ENCODE measurements at regions not wholly inside any gene's neighbourhood (a gene's known extent, or its start where the extent isn't known, plus 50 kb on each side); places are given as distances from the start of the nearest gene placed in this dataset.
A peak's percentile ranks its signal among the peaks of the same experiment; 100 is the strongest.

DNA sequence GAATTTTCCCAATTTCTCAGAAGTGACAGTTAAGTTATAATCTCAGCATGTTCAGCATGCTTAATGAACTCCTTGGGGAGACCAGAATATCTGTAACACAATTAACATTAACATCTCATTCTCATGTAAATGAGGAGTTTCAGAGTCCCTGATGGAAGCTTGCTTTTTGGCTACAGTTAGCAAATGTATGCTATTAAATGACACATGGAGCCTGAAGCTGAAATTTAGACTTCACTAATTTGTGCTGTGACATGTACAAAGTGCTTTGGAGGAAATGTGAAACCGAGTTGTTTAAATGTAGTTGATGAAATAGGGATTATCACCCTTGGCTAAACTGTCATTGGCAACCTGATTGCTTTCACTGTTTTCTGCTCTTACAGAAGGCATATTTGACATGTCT is 2265.1 kb upstream of the PCDH20 start:
- Histone ChIP-seq H3K27ac (ENCODE audit: low read length) (no peak overlapping the region), H3K36me3 (ENCODE audit: control insufficient read depth, insufficient read depth, low read length) (no peaks in the 10 kb centered on the region), H3K27me3 (ENCODE audit: control insufficient read depth, insufficient read depth, low read length) (no peaks in the 10 kb centered on the region), H3K9me3 (ENCODE audit: control insufficient read depth, low read depth, low read length) (no peaks in the 10 kb centered on the region), H3K4me3 (ENCODE audit: low read length) (no peak overlapping the region), H3K4me1 (ENCODE audit: control insufficient read depth, insufficient read depth, low read length) (no peaks in the 10 kb centered on the region)
- no peak for DNase-seq
- WGBS (ENCODE audit: insufficient coverage, low lambda C conversion rate): 25% methylated on average over 1 of the region's 1 CpG

DNA sequence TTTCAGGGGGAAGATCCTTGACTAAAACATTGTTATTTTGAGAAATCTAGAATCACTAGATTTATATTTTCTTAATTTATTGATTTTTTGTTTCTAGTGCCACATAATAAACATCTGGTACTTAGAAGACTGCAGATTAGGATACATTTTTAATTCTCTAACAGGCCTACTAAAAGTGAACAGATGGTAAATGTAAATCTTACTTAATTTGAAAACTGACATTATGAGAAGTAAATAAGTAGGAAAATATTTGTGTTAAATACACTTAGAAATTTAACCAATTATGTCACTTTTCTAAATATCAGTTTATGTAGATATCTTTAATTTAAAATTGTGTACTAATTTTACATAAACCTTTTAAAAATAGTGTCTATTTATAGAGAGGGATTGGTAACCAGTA is 2255.6 kb upstream of the PCDH20 start:
- H3K36me3 ChIP-seq (ENCODE audit: control insufficient read depth, insufficient read depth, low read length): no peaks in the 10 kb centered on the region
- no peak overlapping the region for H3K27ac ChIP-seq (ENCODE audit: low read length)
- no peak overlapping the region for H3K4me3 ChIP-seq (ENCODE audit: low read length)
- no peak for DNase-seq
- no peaks in the 10 kb centered on the region for H3K9me3 ChIP-seq (ENCODE audit: control insufficient read depth, low read depth, low read length)
- H3K27me3 ChIP-seq (ENCODE audit: control insufficient read depth, insufficient read depth, low read length): no peaks in the 10 kb centered on the region
- no peaks in the 10 kb centered on the region for H3K4me1 ChIP-seq (ENCODE audit: control insufficient read depth, insufficient read depth, low read length)

DNA sequence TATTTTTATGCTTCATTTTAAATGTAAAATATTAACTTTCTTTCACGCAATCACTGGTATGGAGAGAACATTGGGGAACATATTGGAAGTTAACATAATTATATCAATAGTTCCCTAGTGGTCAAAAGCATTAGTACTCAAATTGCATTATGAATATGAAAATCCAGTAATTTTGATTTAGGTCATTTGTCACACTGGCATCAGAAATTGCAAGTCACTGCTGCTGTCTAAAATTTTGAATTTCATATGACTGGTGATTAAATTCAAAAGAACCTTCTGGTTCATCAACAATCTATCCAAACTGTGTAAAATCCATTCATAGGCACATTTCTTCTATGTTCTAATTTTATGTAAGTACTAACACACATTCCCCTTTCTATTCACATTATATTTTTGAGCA is 2235.7 kb upstream of the PCDH20 start:
- no peaks in the 10 kb centered on the region for H3K27me3 ChIP-seq (ENCODE audit: control insufficient read depth, insufficient read depth, low read length)
- no peaks in the 10 kb centered on the region for H3K4me1 ChIP-seq (ENCODE audit: control insufficient read depth, insufficient read depth, low read length)
- WGBS (ENCODE audit: insufficient coverage, low lambda C conversion rate): no CpG with 5 or more reads among the region's 1 CpG
- H3K27ac ChIP-seq (ENCODE audit: low read length): no peak overlapping the region
- no peaks in the 10 kb centered on the region for H3K9me3 ChIP-seq (ENCODE audit: control insufficient read depth, low read depth, low read length)
- no peak overlapping the region for H3K4me3 ChIP-seq (ENCODE audit: low read length)
- DNase-seq: no peak
- H3K36me3 ChIP-seq (ENCODE audit: control insufficient read depth, insufficient read depth, low read length): no peaks in the 10 kb centered on the region

DNA sequence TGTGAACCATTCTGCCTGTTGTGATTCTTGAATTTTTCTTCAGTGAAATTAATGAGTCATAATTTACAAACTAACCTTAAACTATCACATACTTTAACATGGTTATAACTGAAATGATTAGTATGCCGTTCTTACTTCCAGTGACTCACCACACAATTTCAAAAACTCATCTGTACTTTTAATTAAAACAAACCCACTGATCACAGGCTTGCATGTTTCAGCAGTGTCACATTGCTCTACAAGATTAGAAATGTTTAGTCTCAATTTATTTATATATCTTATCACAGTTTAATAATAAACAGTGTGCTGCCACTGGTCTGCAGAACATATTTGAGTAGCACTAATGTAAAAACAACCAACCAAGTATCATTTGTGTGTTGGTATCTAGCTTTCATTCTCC is 2227.9 kb upstream of the PCDH20 start:
- no CpG with 5 or more reads among the region's 1 CpG for WGBS (ENCODE audit: insufficient coverage, low lambda C conversion rate)

DNA sequence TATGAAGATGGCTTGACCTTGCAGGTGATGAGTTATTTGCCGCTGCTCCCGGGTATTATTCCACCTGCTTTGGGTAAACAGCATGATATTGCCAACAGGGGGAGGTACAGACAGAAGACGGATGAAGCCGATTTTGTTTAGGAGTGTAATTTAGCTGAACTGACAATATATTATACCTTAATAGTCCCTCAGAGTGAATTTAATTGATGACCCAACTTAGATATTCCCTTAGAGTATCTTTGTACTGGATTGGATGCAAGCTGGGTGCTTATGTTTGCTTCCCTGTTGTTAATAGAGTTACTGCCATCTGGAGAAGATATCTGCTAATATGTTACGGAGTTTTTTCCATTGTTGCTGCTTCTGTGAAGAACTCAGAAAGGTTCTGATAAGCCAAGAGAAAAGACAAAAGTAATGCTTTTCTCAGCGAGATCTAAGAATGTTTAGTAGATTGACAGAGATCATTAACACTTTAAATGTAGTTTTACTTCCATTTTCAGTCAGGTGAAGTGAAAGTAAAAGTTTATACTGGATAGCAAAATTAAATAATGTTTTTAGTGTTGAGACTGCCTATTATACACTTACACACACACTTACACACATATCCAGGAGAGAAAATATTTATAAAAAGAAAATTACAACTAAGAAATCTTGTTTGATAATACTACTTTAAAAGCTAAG is 2220.8 kb upstream of the PCDH20 start:
- Histone ChIP-seq H3K4me1 (ENCODE audit: control insufficient read depth, insufficient read depth, low read length) (no peaks in the 10 kb centered on the region), H3K4me3 (ENCODE audit: low read length) (no peak overlapping the region), H3K9me3 (ENCODE audit: control insufficient read depth, low read depth, low read length) (no peaks in the 10 kb centered on the region), H3K36me3 (ENCODE audit: control insufficient read depth, insufficient read depth, low read length) (no peaks in the 10 kb centered on the region), H3K27me3 (ENCODE audit: control insufficient read depth, insufficient read depth, low read length) (no peaks in the 10 kb centered on the region), H3K27ac (ENCODE audit: low read length) (no peak overlapping the region)
- DNase-seq: peak in 1 of 2 donors; percentile 12
- 72% methylated on average over 2 of the region's 6 CpGs for WGBS (ENCODE audit: insufficient coverage, low lambda C conversion rate)

More for the DNA sequence above, 2227.9 kb upstream of the PCDH20 start:
- Histone ChIP-seq H3K27ac (ENCODE audit: low read length) (no peak overlapping the region), H3K4me3 (ENCODE audit: low read length) (no peak overlapping the region), H3K4me1 (ENCODE audit: control insufficient read depth, insufficient read depth, low read length) (no peaks in the 10 kb centered on the region), H3K36me3 (ENCODE audit: control insufficient read depth, insufficient read depth, low read length) (no peaks in the 10 kb centered on the region), H3K27me3 (ENCODE audit: control insufficient read depth, insufficient read depth, low read length) (no peaks in the 10 kb centered on the region), H3K9me3 (ENCODE audit: control insufficient read depth, low read depth, low read length) (no peaks in the 10 kb centered on the region)
- DNase-seq: no peak

DNA sequence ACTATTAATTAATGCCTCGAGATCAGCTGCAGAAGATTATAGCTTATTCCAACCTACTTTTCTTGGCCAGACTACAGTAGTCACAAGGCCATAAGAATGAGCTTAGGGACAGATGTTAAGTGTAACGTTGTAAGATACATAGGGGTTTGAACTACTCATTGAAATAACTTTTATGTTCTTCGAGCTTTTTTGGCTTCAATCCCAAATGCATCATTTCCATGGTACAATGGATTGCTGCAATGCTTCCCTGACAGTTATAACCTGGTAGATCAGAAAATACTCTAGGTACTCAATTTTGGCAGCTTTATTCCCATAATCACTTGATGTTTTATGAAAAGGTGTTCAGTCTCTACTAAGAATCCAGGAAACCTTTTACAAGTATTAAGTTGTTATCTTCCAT is 2216.7 kb upstream of the PCDH20 start:
- no peaks in the 10 kb centered on the region for H3K9me3 ChIP-seq (ENCODE audit: control insufficient read depth, low read depth, low read length)
- H3K27ac ChIP-seq (ENCODE audit: low read length): no peak overlapping the region
- H3K4me1 ChIP-seq (ENCODE audit: control insufficient read depth, insufficient read depth, low read length): no peaks in the 10 kb centered on the region
- DNase-seq: no peak
- no peaks in the 10 kb centered on the region for H3K27me3 ChIP-seq (ENCODE audit: control insufficient read depth, insufficient read depth, low read length)
- H3K4me3 ChIP-seq (ENCODE audit: low read length): no peak overlapping the region
- H3K36me3 ChIP-seq (ENCODE audit: control insufficient read depth, insufficient read depth, low read length): no peaks in the 10 kb centered on the region
- WGBS (ENCODE audit: insufficient coverage, low lambda C conversion rate): no CpG with 5 or more reads among the region's 3 CpGs

DNA sequence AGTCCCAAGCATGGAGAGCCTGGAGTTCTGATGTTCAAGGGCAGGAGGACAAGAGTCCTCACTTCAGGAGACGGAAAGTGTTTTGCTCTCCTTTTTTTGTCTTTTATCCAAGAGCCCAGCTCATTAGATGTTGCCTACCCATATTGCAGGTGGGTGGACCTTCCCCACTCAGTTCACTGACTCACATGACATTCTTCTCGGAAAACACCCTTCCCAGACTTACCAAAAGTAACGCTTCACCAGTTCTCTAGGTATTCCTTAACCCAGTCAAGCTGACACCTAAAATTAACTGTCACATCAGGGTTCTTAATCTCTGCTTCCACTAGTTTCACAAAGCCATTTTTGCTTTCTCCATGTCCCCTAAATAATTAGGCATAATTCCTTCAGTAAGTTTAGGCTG is 2215.4 kb upstream of the PCDH20 start:
- WGBS (ENCODE audit: insufficient coverage, low lambda C conversion rate): 100% methylated on average over 1 of the region's 3 CpGs
- Histone ChIP-seq H3K27ac (ENCODE audit: low read length) (no peak overlapping the region), H3K4me1 (ENCODE audit: control insufficient read depth, insufficient read depth, low read length) (no peaks in the 10 kb centered on the region), H3K27me3 (ENCODE audit: control insufficient read depth, insufficient read depth, low read length) (no peaks in the 10 kb centered on the region), H3K36me3 (ENCODE audit: control insufficient read depth, insufficient read depth, low read length) (no peaks in the 10 kb centered on the region), H3K4me3 (ENCODE audit: low read length) (no peak overlapping the region), H3K9me3 (ENCODE audit: control insufficient read depth, low read depth, low read length) (no peaks in the 10 kb centered on the region)
- no peak for DNase-seq

DNA sequence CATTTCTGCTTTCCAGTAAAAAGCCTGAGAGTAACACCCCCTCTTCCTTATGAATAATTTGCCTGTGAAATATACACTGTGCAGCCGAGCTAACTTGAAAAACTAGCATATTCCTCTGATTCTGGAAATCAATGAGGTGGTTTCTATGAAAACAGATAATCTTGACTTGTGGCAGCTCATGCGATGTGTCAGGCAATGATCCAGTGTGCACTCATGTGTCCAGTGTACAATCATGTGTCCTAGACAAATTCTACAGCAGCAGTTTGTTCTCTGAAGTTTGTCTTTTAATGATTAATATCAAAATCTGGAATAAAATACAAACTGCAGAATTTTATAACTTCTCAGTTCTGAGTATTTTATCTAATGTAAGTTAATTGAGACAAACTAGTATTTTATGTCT is 2213.9 kb upstream of the PCDH20 start:
- no peaks in the 10 kb centered on the region for H3K4me1 ChIP-seq (ENCODE audit: control insufficient read depth, insufficient read depth, low read length)
- H3K27me3 ChIP-seq (ENCODE audit: control insufficient read depth, insufficient read depth, low read length): no peaks in the 10 kb centered on the region
- no peak overlapping the region for H3K4me3 ChIP-seq (ENCODE audit: low read length)
- WGBS (ENCODE audit: insufficient coverage, low lambda C conversion rate): no CpG with 5 or more reads among the region's 2 CpGs
- no peaks in the 10 kb centered on the region for H3K9me3 ChIP-seq (ENCODE audit: control insufficient read depth, low read depth, low read length)
- H3K27ac ChIP-seq (ENCODE audit: low read length): no peak overlapping the region
- H3K36me3 ChIP-seq (ENCODE audit: control insufficient read depth, insufficient read depth, low read length): no peaks in the 10 kb centered on the region
- no peak for DNase-seq

DNA sequence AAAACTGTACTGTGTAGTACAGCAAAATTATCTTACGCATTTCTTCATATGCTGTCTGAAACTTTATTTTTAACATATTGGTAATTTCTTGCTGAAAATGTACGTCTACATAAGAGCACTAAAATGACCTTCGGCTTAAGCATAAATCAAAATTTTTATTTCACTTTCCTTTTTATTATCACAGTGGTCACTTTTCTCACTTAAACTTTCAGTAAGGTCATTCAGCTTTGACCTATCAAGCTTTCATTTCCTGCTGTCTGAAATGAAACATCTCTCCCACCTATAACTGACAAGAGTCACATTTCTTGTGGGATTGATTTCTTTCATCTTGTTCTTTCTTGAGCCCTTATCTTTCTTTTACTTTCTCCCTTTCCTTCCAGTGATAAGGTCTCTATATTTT is 2212.7 kb upstream of the PCDH20 start:
- Histone ChIP-seq H3K27ac (ENCODE audit: low read length) (no peak overlapping the region), H3K9me3 (ENCODE audit: control insufficient read depth, low read depth, low read length) (no peaks in the 10 kb centered on the region), H3K4me3 (ENCODE audit: low read length) (no peak overlapping the region), H3K4me1 (ENCODE audit: control insufficient read depth, insufficient read depth, low read length) (no peaks in the 10 kb centered on the region), H3K36me3 (ENCODE audit: control insufficient read depth, insufficient read depth, low read length) (no peaks in the 10 kb centered on the region), H3K27me3 (ENCODE audit: control insufficient read depth, insufficient read depth, low read length) (no peaks in the 10 kb centered on the region)
- WGBS (ENCODE audit: insufficient coverage, low lambda C conversion rate): 100% methylated on average over 2 of the region's 3 CpGs
- DNase-seq: no peak

DNA sequence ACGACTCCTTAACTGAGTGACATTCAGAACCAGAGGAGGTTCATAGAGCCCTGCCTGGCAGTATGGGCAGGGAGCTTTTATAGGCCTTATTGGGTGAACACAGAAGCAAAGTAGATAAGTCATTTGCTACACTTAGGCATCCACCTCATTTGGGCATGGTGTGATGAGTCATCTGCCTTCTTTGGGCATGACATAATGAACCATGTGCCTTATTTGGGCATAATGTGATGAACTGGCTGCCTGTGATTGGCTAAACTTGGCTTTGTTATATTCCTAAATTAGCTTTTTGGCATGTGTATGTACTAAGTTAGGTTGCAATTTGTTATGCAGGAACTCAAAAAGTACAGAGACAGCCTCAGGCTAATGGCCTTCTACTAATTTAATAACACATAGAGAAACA is 2210.2 kb upstream of the PCDH20 start:
- DNase-seq: no peak
- H3K4me3 ChIP-seq (ENCODE audit: low read length): no peak overlapping the region
- H3K36me3 ChIP-seq (ENCODE audit: control insufficient read depth, insufficient read depth, low read length): no peaks in the 10 kb centered on the region
- H3K4me1 ChIP-seq (ENCODE audit: control insufficient read depth, insufficient read depth, low read length): no peaks in the 10 kb centered on the region
- no peaks in the 10 kb centered on the region for H3K27me3 ChIP-seq (ENCODE audit: control insufficient read depth, insufficient read depth, low read length)
- H3K27ac ChIP-seq (ENCODE audit: low read length): no peak overlapping the region
- H3K9me3 ChIP-seq (ENCODE audit: control insufficient read depth, low read depth, low read length): no peaks in the 10 kb centered on the region
- no CpG with 5 or more reads among the region's 1 CpG for WGBS (ENCODE audit: insufficient coverage, low lambda C conversion rate)

DNA sequence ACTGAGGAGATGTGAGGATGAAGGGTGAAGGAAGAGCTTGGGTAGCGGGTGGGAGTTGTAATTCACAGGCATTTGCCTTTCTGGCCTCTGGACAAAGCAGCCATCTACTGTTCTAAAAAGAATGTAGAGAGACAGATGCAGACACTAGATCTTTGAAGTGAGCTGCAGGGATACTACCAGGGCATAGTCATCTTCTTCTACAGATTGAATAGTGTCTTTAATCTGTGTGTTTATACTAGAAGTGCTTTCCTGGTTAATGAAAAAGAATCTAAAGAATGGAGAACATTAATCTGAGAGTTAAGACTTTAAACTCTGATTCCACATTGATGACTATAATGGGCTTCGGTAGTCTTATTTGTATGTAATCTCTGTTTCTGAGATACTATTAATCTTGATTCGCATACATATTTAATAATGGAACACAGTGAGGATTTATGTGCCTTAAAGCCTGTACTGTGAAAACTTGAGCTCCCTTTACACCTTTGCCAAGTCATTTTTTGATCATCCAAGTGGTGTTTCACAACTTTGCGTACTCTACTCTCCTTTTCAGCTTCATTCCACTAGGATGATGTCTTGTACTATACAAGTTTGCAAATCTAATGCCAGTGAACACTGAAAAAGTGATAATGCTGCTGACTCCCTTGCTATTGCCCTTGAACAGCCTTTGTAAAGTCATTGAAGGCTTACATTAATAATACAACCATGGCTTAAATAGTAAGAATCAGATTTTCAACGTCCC is 2199.4 kb upstream of the PCDH20 start:
- Histone ChIP-seq H3K4me3 (ENCODE audit: low read length) (no peak overlapping the region), H3K9me3 (ENCODE audit: control insufficient read depth, low read depth, low read length) (no peaks in the 10 kb centered on the region), H3K27me3 (ENCODE audit: control insufficient read depth, insufficient read depth, low read length) (no peaks in the 10 kb centered on the region), H3K4me1 (ENCODE audit: control insufficient read depth, insufficient read depth, low read length) (no peaks in the 10 kb centered on the region), H3K36me3 (ENCODE audit: control insufficient read depth, insufficient read depth, low read length) (no peaks in the 10 kb centered on the region), H3K27ac (ENCODE audit: low read length) (no peak overlapping the region)
- WGBS (ENCODE audit: insufficient coverage, low lambda C conversion rate): no CpG with 5 or more reads among the region's 5 CpGs
- DNase-seq: no peak
